Type B pancreatic cell (in vitro differentiated cells): ENCODE measurements at regions not wholly inside any gene's neighbourhood (a gene's known extent, or its start where the extent isn't known, plus 50 kb on each side); places are given as distances from the start of the nearest gene placed in this dataset.

Experiments
- DNase-seq: peaks from one replicate; pipeline ENCODE4 v3.0.0; 2021; ENCODE audit warnings: mixed read lengths; ENCODE audit not compliant: unreplicated experiment; ENCODE audit errors: extremely low spot score
- H3K27ac Mint-ChIP-seq: 2 replicates; pipeline ENCODE4 v1.8.0; 2021; ENCODE audit warnings: mild to moderate bottlenecking, mixed read lengths
- H3K27me3 Mint-ChIP-seq: 2 replicates; pipeline ENCODE4 v1.8.0; 2021; ENCODE audit warnings: mixed read lengths
- H3K36me3 Mint-ChIP-seq: 2 replicates; pipeline ENCODE4 v1.8.0; 2021; ENCODE audit warnings: mixed read lengths
- H3K4me1 Mint-ChIP-seq: one replicate; pipeline ENCODE4 v1.8.0; 2021; ENCODE audit warnings: mixed read lengths; ENCODE audit not compliant: unreplicated experiment
- H3K4me3 Mint-ChIP-seq: 2 replicates; pipeline ENCODE4 v1.8.0; 2021; ENCODE audit warnings: mild to moderate bottlenecking, mixed read lengths
- H3K9me3 Mint-ChIP-seq: 2 replicates; pipeline ENCODE4 v1.8.0; 2021; ENCODE audit warnings: mixed read lengths
- CTCF ChIP-seq: fragments of 200-600 bp; sonication (generic); conservative IDR thresholded peaks from 2 replicates; pipeline ENCODE4 v1.5.0; 2021; ENCODE audit warnings: antibody characterized with exemption, mild to moderate bottlenecking

GRCh38 chr18:56351911-56352500, 286.4 kb downstream of the TXNL1 start:
- H3K4me3 Mint-ChIP-seq = no peak overlapping the region
- DNase-seq = no peak
- H3K36me3 Mint-ChIP-seq = no peaks in the 10 kb centered on the region
- no peak for TF ChIP-seq CTCF
- H3K9me3 Mint-ChIP-seq = peaks cover 19% of the 10 kb centered on the region
- no peak overlapping the region for H3K27ac Mint-ChIP-seq
- no peaks in the 10 kb centered on the region for H3K4me1 Mint-ChIP-seq
- H3K27me3 Mint-ChIP-seq = no peaks in the 10 kb centered on the region

- H3K4me3 Mint-ChIP-seq = no peak overlapping the region
- no peak for TF ChIP-seq CTCF
- no peaks in the 10 kb centered on the region for H3K36me3 Mint-ChIP-seq
- no peak overlapping the region for H3K27ac Mint-ChIP-seq
- no peak for DNase-seq
- peaks cover 4% of the 10 kb centered on the region for H3K4me1 Mint-ChIP-seq
- peaks cover 5% of the 10 kb centered on the region for H3K27me3 Mint-ChIP-seq
- H3K9me3 Mint-ChIP-seq = peaks cover 3% of the 10 kb centered on the region
These were observed 300.9 kb downstream of the TXNL1 start for GRCh38 chr18:56337507-56337906.

- Mint-ChIP-seq H3K27me3 (no peaks in the 10 kb centered on the region), H3K9me3 (no peaks in the 10 kb centered on the region), H3K4me3 (no peak overlapping the region), H3K4me1 (peaks cover 4% of the 10 kb centered on the region), H3K36me3 (no peaks in the 10 kb centered on the region), H3K27ac (no peak overlapping the region)
- no peak for TF ChIP-seq CTCF
- DNase-seq = no peak
These were observed 304.6 kb downstream of the TXNL1 start for GRCh38 chr18:56333839-56334238.

- no peak overlapping the region for H3K4me3 Mint-ChIP-seq
- no peak overlapping the region for H3K27ac Mint-ChIP-seq
- TF ChIP-seq CTCF = no peak
- H3K36me3 Mint-ChIP-seq = no peaks in the 10 kb centered on the region
- H3K9me3 Mint-ChIP-seq = no peaks in the 10 kb centered on the region
- peaks cover 4% of the 10 kb centered on the region for H3K4me1 Mint-ChIP-seq
- no peaks in the 10 kb centered on the region for H3K27me3 Mint-ChIP-seq
- no peak for DNase-seq
These were observed 305.2 kb downstream of the TXNL1 start for GRCh38 chr18:56333146-56333545.

- TF ChIP-seq CTCF = no peak
- H3K27me3 Mint-ChIP-seq = no peaks in the 10 kb centered on the region
- H3K9me3 Mint-ChIP-seq = no peaks in the 10 kb centered on the region
- no peaks in the 10 kb centered on the region for H3K36me3 Mint-ChIP-seq
- H3K27ac Mint-ChIP-seq = no peak overlapping the region
- peaks cover 4% of the 10 kb centered on the region for H3K4me1 Mint-ChIP-seq
- DNase-seq = no peak
- H3K4me3 Mint-ChIP-seq = no peak overlapping the region
These were observed 306.0 kb downstream of the TXNL1 start for GRCh38 chr18:56332371-56332770.
